NCI-H2107 (cell line): ENCODE measurements at regions not wholly inside any gene's neighbourhood (a gene's known extent, or its start where the extent isn't known, plus 50 kb on each side); places are given as distances from the start of the nearest gene placed in this dataset.
A peak's percentile ranks its signal among the peaks of the same experiment; 100 is the strongest.

Experiments
- DNase-seq: peaks from one replicate; lab custom pipeline; 2025; lab: John Stamatoyannopoulos, UW

- no peak for DNase-seq
Measured at GRCh38 chr3:86282106-86282787, 708.7 kb downstream of the VGLL3 start.

- DNase-seq: no peak
Measured at GRCh38 chr3:86269364-86270155, 721.4 kb downstream of the VGLL3 start.

GRCh38 chr3:86257955-86258641, 732.9 kb downstream of the VGLL3 start:
- DNase-seq: no peak

- DNase-seq: no peak
Measured at GRCh38 chr3:86254480-86254879, 736.5 kb downstream of the VGLL3 start.

GRCh38 chr3:86251781-86252180, 739.2 kb downstream of the VGLL3 start:
- no peak for DNase-seq

GRCh38 chr3:86249833-86250232, 741.1 kb downstream of the VGLL3 start:
- DNase-seq: no peak

GRCh38 chr3:86245360-86245759, 745.6 kb downstream of the VGLL3 start:
- peak; percentile 12 for DNase-seq

- no peak for DNase-seq
Measured at GRCh38 chr3:86244905-86245304, 746.0 kb downstream of the VGLL3 start.

GRCh38 chr3:86239946-86240345, 751.0 kb downstream of the VGLL3 start:
- peak; percentile 33 for DNase-seq

GRCh38 chr3:86234506-86235254, 756.3 kb downstream of the VGLL3 start:
- no peak for DNase-seq

- no peak for DNase-seq
Measured at GRCh38 chr3:86230762-86231161, 760.2 kb downstream of the VGLL3 start.

GRCh38 chr3:86229775-86230094, 761.2 kb downstream of the VGLL3 start:
- DNase-seq: no peak

GRCh38 chr3:86229086-86229774, 761.7 kb downstream of the VGLL3 start:
- no peak for DNase-seq

- DNase-seq: no peak
Measured at GRCh38 chr3:86228101-86228500, 762.8 kb downstream of the VGLL3 start.

- DNase-seq: no peak
Measured at GRCh38 chr3:86225461-86225860, 765.5 kb downstream of the VGLL3 start.

- DNase-seq: no peak
Measured at GRCh38 chr3:86221601-86222000, 769.3 kb downstream of the VGLL3 start.

- DNase-seq: no peak
Measured at GRCh38 chr3:86208772-86209171, 782.2 kb downstream of the VGLL3 start.

GRCh38 chr3:86182606-86183005, 808.3 kb downstream of the VGLL3 start:
- no peak for DNase-seq

GRCh38 chr3:86180696-86181095, 810.3 kb downstream of the VGLL3 start:
- no peak for DNase-seq

- DNase-seq: no peak
Measured at GRCh38 chr3:86178095-86178494, 812.9 kb downstream of the VGLL3 start.

- no peak for DNase-seq
Measured at GRCh38 chr3:86176445-86176784, 814.5 kb downstream of the VGLL3 start.
